GM12864 (cell line): ENCODE measurements at regions not wholly inside any gene's neighbourhood (a gene's known extent, or its start where the extent isn't known, plus 50 kb on each side); places are given as distances from the start of the nearest gene placed in this dataset.

Source experiments
- DNase-seq: peaks from one replicate; pipeline ENCODE4 v3.0.0-alpha.2; 2011; ENCODE audit warnings: low read depth
- H3K4me3 ChIP-seq: 2 replicates; pipeline ENCODE4 v1.5.1; 2011; ENCODE audit warnings: mild to moderate bottlenecking, low read depth, low read length, control low read depth
- TF ChIP-seq, protein P1 (sequence below): IDR thresholded peaks from 2 replicates; pipeline ENCODE4 v1.5.1; 2011; ENCODE audit warnings: low read depth, mild to moderate bottlenecking, moderate library complexity, low read length, control low read depth, inconsistent platforms; ENCODE audit errors: missing control alignments

DNA sequence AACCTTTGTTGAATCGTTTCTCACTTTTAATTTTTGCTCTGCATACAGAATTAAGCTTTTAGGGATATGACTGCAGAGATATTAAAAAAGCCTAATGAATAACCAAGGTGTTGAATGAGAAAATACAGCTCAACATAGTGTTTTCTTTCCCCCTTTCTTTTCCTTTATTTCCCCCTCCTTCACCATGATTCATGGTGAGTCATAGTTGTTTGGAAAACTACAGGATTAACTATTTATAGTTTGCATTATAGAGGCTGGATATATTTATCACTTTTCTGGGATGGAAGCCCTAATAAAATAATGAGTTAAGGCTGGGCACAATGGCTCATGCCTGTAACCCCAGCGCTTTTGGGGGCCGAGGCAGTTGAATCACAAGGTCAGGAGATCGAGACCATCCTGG, 115.0 kb downstream of the DNAJB9 start:
- DNase-seq, result no peak
- TF ChIP-seq, protein P1, sequence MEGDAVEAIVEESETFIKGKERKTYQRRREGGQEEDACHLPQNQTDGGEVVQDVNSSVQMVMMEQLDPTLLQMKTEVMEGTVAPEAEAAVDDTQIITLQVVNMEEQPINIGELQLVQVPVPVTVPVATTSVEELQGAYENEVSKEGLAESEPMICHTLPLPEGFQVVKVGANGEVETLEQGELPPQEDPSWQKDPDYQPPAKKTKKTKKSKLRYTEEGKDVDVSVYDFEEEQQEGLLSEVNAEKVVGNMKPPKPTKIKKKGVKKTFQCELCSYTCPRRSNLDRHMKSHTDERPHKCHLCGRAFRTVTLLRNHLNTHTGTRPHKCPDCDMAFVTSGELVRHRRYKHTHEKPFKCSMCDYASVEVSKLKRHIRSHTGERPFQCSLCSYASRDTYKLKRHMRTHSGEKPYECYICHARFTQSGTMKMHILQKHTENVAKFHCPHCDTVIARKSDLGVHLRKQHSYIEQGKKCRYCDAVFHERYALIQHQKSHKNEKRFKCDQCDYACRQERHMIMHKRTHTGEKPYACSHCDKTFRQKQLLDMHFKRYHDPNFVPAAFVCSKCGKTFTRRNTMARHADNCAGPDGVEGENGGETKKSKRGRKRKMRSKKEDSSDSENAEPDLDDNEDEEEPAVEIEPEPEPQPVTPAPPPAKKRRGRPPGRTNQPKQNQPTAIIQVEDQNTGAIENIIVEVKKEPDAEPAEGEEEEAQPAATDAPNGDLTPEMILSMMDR, result no peak
- no peak overlapping the region for H3K4me3 ChIP-seq

DNA sequence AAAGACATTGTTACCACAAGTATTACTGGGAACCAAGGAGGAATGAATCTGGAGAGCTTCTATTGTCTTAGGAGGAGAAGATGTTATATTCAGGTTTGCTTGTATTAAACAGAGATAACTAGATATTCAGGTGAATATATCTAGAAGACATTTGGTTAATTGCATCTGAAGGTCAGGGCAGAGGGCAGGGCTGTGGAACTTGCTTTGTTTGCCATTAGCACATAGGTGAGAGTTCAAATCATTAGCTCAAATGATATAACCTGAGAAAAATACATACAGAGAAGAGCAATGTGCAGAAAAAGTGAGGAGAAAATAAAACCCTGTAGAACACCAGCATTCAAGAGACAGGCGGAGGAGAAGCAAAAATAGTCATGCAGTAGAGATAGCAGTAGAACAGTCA, 116.8 kb downstream of the DNAJB9 start:
- H3K4me3 ChIP-seq, result no peak overlapping the region
- DNase-seq, result no peak
- TF ChIP-seq, protein P1, result no peak

DNA sequence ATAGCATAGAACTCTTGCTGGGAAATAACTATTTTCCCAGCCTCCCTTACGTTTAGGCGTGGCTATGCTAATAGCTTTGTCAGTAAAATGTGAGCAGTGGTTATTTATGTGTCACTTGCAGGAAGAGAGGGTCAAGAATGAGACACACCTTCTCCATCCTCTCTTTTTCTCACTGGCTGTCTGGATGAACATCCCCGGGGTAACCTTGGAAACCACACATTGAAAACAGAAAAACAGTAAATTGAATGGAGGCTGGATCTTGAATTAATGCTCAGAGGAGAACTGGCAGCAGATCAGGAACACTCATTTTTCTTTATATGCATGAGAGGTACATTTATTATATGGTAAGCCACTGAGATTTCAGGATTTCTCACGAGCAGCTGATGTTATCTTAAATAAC, 127.6 kb downstream of the DNAJB9 start:
- no peak overlapping the region for H3K4me3 ChIP-seq
- TF ChIP-seq, protein P1, result no peak
- no peak for DNase-seq

DNA sequence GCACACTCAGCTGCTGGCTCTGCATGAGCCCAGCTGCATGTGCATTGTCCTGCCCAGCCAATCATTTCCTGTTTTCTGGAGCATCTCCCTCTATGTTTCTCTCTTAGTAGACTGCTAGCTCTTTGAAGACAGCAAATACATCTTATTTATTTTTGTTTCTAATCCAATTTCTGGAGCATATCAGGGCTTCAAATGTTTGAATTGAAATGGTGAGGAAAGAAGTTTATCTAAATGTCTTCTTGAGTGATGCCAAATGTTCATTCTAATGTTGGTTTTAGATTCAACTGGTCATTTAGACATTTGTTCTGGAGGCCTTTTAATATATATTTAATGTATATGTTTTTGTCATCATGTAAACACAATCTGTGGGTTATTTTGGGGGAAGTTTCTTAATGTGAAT, 141.9 kb downstream of the DNAJB9 start:
- H3K4me3 ChIP-seq, result no peak overlapping the region
- TF ChIP-seq, protein P1, result no peak
- no peak for DNase-seq

DNA sequence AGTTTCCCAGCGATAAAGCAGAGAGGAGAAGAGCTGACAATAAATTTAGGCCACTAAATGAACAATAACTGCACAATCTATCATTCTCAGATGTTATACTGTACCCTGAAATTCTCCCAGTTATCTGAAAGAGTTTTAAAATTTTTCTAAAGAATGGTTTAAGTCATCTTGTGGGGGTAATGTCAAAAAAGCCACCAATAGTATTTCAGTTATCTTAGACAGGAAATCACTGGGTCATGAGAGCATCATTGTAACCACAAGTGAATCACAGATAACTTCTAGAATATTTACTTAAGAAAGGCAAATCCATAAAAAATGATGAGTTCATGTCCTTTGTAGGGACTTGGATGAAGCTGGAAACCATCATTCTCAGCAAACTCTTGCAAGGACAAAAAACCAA, 147.1 kb downstream of the DNAJB9 start:
- no peak overlapping the region for H3K4me3 ChIP-seq
- TF ChIP-seq, protein P1, result no peak
- DNase-seq, result no peak

DNA sequence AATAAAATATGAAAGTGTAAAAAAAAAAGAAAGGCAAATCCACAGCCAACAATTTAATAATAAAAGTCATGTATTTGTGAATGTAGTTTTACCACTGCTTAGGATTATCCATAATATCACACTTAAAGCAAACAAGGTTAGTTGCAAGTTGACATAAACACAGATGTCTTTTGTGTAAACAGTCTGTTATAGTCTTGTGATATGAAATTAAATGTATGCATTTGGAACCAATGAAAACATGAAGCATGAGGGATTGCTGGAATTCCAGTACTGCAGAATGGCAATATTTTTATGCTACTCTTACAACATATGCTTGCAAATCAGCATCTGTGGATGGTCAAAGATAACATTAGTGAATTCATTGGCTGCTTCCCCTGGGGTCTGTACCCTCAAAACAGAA, 148.1 kb downstream of the DNAJB9 start:
- H3K4me3 ChIP-seq, result no peak overlapping the region
- TF ChIP-seq, protein P1, result no peak
- no peak for DNase-seq

DNA sequence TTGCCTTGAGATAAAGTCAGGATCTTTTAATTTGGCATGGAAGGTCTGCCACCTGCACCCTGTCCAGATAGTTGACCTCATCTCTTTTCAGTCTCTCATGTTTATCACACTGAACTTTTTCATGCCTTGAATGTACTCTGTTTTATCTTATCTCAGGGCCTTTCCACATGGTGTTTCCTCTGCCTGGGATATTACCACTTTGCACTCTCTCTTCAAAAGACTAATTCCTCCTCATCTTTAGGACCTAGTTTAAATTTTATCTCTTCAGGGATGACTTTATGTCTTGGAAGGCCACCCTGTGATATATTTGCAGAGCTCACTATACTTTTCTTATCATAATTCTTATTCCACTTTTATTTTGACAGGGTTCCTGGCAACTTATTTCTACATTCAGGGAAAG, 150.0 kb downstream of the DNAJB9 start:
- no peak overlapping the region for H3K4me3 ChIP-seq
- TF ChIP-seq, protein P1, result no peak
- no peak for DNase-seq
